HEK293 (cell line): ENCODE measurements at regions not wholly inside any gene's neighbourhood (a gene's known extent, or its start where the extent isn't known, plus 50 kb on each side); places are given as distances from the start of the nearest gene placed in this dataset.

Experiments
- CTCF ChIP-seq: fragments of 450-650 bp; formaldehyde crosslinking; IDR thresholded peaks from 2 replicates; pipeline ENCODE4 v1.5.1; 2016; ENCODE audit warnings: missing biosample characterization, missing genetic modification characterization
- GLI4 ChIP-seq: fragments of 450-650 bp; formaldehyde crosslinking; IDR thresholded peaks from 2 replicates; pipeline ENCODE4 v1.5.1; 2016; ENCODE audit warnings: missing biosample characterization, missing genetic modification characterization
- PBX3 ChIP-seq: sonication (generic); formaldehyde crosslinking; IDR thresholded peaks from 2 replicates; pipeline ENCODE4 v1.8.1; 2022; ENCODE audit warnings: mild to moderate bottlenecking, moderate library complexity, missing genetic modification reagents
- REST ChIP-seq: fragments of 450-650 bp; formaldehyde crosslinking; IDR thresholded peaks from 2 replicates; pipeline ENCODE4 v1.5.1; 2016; ENCODE audit warnings: missing biosample characterization, missing genetic modification characterization
- ZEB2 ChIP-seq: fragments of 450-650 bp; formaldehyde crosslinking; IDR thresholded peaks from 2 replicates; pipeline ENCODE4 v1.5.1; 2016; ENCODE audit warnings: missing biosample characterization, missing genetic modification characterization
- ZNF24 ChIP-seq: fragments of 450-650 bp; formaldehyde crosslinking; IDR thresholded peaks from 2 replicates; pipeline ENCODE4 v1.5.1; 2016; ENCODE audit warnings: missing biosample characterization, missing genetic modification characterization
- ZNF274 ChIP-seq, 2 experiments: fragments of 200-500 bp in 1 of 2; fragments of 450-650 bp in 1 of 2; sonication (Bioruptor generic) in 1 of 2; formaldehyde crosslinking in 1 of 2; IDR thresholded peaks; 2 replicates each; pipeline versions ENCODE4 v1.5.1 to v1.6.1; 2014 to 2016; ENCODE audit warnings: borderline replicate concordance in 1 of 2, inconsistent platforms in 1 of 2, low read length in 1 of 2, missing biosample characterization in 1 of 2, missing genetic modification characterization in 1 of 2
- ZNF394 ChIP-seq: fragments of 450-650 bp; formaldehyde crosslinking; IDR thresholded peaks from 2 replicates; pipeline ENCODE4 v1.5.1; 2016; ENCODE audit warnings: missing biosample characterization, missing genetic modification characterization, mild to moderate bottlenecking, moderate library complexity, borderline replicate concordance
- ZNF658 ChIP-seq: fragments of 450-650 bp; formaldehyde crosslinking; IDR thresholded peaks from 2 replicates; pipeline ENCODE4; 2016; ENCODE audit warnings: missing biosample characterization, missing genetic modification characterization
- ZNF747 ChIP-seq: fragments of 450-650 bp; formaldehyde crosslinking; IDR thresholded peaks from 2 replicates; pipeline ENCODE4 v1.5.1; 2016; ENCODE audit warnings: missing biosample characterization, missing genetic modification characterization
- ZSCAN30 ChIP-seq: fragments of 450-650 bp; IDR thresholded peaks from 2 replicates; pipeline ENCODE4 v1.5.1; 2018; ENCODE audit warnings: missing biosample characterization, mild to moderate bottlenecking, missing genetic modification characterization, moderate library complexity

GRCh38 chr2:123438675-123439074 lies 586.4 kb upstream of the CNTNAP5 start:
- TF ChIP-seq ZNF24 (no peak), GLI4 (tag by site-specific recombination) (no peak), ZNF274 (IDR thresholded peaks at IDR 0.05; ENCODE audit: low read length) (no peak), ZNF274 (tag by site-specific recombination; IDR thresholded peaks at IDR 0.05; ENCODE audit: borderline replicate concordance) (no peak), ZNF658 (tag by site-specific recombination) (no peak), CTCF (tag by site-specific recombination) (no peak), ZNF394 (no peak), PBX3 (CRISPR knock-in tag) (no peak), ZSCAN30 (tag by site-specific recombination) (no peak), REST (no peak), ZNF747 (tag by site-specific recombination) (no peak), ZEB2 (tag by site-specific recombination) (no peak)
